HepG2 (cell line): ENCODE measurements at regions not wholly inside any gene's neighbourhood (a gene's known extent, or its start where the extent isn't known, plus 50 kb on each side); places are given as distances from the start of the nearest gene placed in this dataset.
A peak's percentile ranks its signal among the peaks of the same experiment; 100 is the strongest.

Experiments used
- BORCS8-MEF2B ChIP-seq: sonication (generic); formaldehyde crosslinking; IDR thresholded peaks from 2 replicates; pipeline ENCODE4 v1.8.0; 2022; ENCODE audit warnings: mild to moderate bottlenecking, missing genetic modification reagents
- MIER3 ChIP-seq: IDR thresholded peaks from 2 replicates; pipeline ENCODE4 v1.6.1; 2016; ENCODE audit warnings: missing compliant biosample characterization, borderline replicate concordance
- SNAI1 ChIP-seq: sonication (generic); formaldehyde crosslinking; IDR thresholded peaks from 2 replicates; pipeline ENCODE4 v1.5.0; 2020; ENCODE audit warnings: mild to moderate bottlenecking, missing genetic modification reagents, borderline replicate concordance
- SNAPC2 ChIP-seq: sonication (generic); formaldehyde crosslinking; IDR thresholded peaks from 2 replicates; pipeline ENCODE4 v1.8.1; 2022; ENCODE audit warnings: mild to moderate bottlenecking, missing genetic modification reagents
- TMF1 ChIP-seq: sonication (generic); formaldehyde crosslinking; IDR thresholded peaks from 2 replicates; pipeline ENCODE4 v1.8.1; 2022; ENCODE audit warnings: low read depth, missing genetic modification reagents
- ZMYM2 ChIP-seq: sonication (generic); formaldehyde crosslinking; IDR thresholded peaks from 2 replicates; pipeline ENCODE4 v1.8.0; 2022; ENCODE audit warnings: mild to moderate bottlenecking, missing genetic modification reagents
- ZNF768 ChIP-seq: sonication (generic); formaldehyde crosslinking; IDR thresholded peaks from 2 replicates; pipeline ENCODE4 v1.4.0; 2020; ENCODE audit warnings: missing genetic modification reagents
- TF ChIP-seq, protein P1 (sequence below): sonication (generic); formaldehyde crosslinking; IDR thresholded peaks from 2 replicates; pipeline ENCODE4 v1.4.0; 2020; ENCODE audit warnings: missing genetic modification reagents
- TF ChIP-seq, protein P2 (sequence below), 2 experiments: sonication (generic) in 1 of 2; formaldehyde crosslinking in 1 of 2; IDR thresholded peaks; 2 replicates each; pipeline versions ENCODE4 v1.4.0 to v1.6.1; 2018 to 2020; ENCODE audit warnings: missing genetic modification reagents in 2 of 2, borderline replicate concordance in 1 of 2, low read depth in 1 of 2, mild to moderate bottlenecking in 1 of 2, missing biosample characterization in 1 of 2
- TF ChIP-seq, protein P3 (sequence below): sonication (generic); formaldehyde crosslinking; IDR thresholded peaks from one replicate; pipeline ENCODE4 v1.5.1; 2020; ENCODE audit warnings: mild to moderate bottlenecking, missing genetic modification reagents; ENCODE audit errors: not compliant biosample characterization

DNA sequence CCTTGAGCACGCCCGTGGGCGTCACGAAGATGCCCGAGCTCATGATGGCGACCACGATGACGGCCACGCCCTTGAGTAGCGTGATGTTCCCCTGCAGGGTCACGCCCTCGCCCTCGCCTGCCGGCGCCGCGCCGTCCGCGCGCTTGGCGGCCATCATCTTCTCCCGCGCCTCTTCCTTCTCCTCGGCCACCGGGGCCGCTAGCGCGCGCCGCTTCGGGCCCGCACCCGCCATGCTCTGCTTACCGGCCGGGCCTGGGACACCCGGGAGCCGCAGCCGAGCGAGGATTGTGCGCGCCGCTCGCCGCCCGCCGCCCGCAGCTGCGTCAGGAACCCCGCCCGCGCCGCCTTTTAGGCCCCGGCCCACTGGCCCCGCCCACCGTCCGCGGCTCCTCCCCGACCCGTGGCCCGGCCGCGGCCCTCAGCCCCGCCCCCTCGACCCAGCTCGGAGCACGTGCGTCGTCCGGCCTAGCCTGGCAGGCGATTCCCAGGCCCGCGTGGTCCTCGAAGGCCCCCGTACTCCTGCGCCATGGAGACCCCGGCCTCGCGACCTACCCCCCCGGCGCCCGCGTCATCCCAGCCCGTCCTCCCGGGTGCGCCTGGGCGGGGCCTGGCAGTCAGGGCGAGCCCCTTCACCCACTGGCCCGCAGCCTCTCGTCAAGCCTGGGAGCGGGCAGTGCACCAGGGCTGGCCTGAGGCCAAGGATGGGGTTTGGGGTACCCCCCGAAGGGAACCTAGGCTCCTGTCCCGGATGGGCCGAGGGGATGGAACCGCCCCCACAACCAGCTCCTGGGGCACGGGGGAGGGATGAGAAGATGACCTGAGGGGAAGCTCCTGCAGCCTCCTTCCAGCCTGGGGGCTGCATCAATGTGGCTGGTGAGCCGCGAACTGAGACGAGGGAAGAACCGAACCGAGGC lies 79.0 kb upstream of the METTL9 start (continued):
- TF ChIP-seq, protein P1, sequence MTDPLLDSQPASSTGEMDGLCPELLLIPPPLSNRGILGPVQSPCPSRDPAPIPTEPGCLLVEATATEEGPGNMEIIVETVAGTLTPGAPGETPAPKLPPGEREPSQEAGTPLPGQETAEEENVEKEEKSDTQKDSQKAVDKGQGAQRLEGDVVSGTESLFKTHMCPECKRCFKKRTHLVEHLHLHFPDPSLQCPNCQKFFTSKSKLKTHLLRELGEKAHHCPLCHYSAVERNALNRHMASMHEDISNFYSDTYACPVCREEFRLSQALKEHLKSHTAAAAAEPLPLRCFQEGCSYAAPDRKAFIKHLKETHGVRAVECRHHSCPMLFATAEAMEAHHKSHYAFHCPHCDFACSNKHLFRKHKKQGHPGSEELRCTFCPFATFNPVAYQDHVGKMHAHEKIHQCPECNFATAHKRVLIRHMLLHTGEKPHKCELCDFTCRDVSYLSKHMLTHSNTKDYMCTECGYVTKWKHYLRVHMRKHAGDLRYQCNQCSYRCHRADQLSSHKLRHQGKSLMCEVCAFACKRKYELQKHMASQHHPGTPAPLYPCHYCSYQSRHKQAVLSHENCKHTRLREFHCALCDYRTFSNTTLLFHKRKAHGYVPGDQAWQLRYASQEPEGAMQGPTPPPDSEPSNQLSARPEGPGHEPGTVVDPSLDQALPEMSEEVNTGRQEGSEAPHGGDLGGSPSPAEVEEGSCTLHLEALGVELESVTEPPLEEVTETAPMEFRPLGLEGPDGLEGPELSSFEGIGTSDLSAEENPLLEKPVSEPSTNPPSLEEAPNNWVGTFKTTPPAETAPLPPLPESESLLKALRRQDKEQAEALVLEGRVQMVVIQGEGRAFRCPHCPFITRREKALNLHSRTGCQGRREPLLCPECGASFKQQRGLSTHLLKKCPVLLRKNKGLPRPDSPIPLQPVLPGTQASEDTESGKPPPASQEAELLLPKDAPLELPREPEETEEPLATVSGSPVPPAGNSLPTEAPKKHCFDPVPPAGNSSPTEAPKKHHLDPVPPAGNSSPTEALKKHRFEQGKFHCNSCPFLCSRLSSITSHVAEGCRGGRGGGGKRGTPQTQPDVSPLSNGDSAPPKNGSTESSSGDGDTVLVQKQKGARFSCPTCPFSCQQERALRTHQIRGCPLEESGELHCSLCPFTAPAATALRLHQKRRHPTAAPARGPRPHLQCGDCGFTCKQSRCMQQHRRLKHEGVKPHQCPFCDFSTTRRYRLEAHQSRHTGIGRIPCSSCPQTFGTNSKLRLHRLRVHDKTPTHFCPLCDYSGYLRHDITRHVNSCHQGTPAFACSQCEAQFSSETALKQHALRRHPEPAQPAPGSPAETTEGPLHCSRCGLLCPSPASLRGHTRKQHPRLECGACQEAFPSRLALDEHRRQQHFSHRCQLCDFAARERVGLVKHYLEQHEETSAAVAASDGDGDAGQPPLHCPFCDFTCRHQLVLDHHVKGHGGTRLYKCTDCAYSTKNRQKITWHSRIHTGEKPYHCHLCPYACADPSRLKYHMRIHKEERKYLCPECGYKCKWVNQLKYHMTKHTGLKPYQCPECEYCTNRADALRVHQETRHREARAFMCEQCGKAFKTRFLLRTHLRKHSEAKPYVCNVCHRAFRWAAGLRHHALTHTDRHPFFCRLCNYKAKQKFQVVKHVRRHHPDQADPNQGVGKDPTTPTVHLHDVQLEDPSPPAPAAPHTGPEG, result peak; percentile 95
- TF ChIP-seq SNAI1, result peak; percentile 94; the same call in 1 of the 2 replicates
- TF ChIP-seq, protein P2, sequence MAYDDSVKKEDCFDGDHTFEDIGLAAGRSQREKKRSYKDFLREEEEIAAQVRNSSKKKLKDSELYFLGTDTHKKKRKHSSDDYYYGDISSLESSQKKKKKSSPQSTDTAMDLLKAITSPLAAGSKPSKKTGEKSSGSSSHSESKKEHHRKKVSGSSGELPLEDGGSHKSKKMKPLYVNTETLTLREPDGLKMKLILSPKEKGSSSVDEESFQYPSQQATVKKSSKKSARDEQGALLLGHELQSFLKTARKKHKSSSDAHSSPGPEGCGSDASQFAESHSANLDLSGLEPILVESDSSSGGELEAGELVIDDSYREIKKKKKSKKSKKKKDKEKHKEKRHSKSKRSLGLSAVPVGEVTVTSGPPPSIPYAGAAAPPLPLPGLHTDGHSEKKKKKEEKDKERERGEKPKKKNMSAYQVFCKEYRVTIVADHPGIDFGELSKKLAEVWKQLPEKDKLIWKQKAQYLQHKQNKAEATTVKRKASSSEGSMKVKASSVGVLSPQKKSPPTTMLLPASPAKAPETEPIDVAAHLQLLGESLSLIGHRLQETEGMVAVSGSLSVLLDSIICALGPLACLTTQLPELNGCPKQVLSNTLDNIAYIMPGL (CRISPR knock-in tag; IDR thresholded peaks at IDR 0.05; ENCODE audit: borderline replicate concordance in 1 of 2, low read depth in 1 of 2), result peak; percentile 30 to 96; a peak in 3 of 4 replicates
- peak; percentile 98 for TF ChIP-seq SNAPC2 (CRISPR knock-in tag)
- peak; percentile 83; the same call in 1 of the 2 replicates for TF ChIP-seq ZMYM2 (CRISPR knock-in tag)
- TF ChIP-seq ZNF768 (CRISPR knock-in tag), result peak; percentile 82
- TF ChIP-seq BORCS8-MEF2B (CRISPR knock-in tag), result peak; percentile 98
- TF ChIP-seq, protein P3, sequence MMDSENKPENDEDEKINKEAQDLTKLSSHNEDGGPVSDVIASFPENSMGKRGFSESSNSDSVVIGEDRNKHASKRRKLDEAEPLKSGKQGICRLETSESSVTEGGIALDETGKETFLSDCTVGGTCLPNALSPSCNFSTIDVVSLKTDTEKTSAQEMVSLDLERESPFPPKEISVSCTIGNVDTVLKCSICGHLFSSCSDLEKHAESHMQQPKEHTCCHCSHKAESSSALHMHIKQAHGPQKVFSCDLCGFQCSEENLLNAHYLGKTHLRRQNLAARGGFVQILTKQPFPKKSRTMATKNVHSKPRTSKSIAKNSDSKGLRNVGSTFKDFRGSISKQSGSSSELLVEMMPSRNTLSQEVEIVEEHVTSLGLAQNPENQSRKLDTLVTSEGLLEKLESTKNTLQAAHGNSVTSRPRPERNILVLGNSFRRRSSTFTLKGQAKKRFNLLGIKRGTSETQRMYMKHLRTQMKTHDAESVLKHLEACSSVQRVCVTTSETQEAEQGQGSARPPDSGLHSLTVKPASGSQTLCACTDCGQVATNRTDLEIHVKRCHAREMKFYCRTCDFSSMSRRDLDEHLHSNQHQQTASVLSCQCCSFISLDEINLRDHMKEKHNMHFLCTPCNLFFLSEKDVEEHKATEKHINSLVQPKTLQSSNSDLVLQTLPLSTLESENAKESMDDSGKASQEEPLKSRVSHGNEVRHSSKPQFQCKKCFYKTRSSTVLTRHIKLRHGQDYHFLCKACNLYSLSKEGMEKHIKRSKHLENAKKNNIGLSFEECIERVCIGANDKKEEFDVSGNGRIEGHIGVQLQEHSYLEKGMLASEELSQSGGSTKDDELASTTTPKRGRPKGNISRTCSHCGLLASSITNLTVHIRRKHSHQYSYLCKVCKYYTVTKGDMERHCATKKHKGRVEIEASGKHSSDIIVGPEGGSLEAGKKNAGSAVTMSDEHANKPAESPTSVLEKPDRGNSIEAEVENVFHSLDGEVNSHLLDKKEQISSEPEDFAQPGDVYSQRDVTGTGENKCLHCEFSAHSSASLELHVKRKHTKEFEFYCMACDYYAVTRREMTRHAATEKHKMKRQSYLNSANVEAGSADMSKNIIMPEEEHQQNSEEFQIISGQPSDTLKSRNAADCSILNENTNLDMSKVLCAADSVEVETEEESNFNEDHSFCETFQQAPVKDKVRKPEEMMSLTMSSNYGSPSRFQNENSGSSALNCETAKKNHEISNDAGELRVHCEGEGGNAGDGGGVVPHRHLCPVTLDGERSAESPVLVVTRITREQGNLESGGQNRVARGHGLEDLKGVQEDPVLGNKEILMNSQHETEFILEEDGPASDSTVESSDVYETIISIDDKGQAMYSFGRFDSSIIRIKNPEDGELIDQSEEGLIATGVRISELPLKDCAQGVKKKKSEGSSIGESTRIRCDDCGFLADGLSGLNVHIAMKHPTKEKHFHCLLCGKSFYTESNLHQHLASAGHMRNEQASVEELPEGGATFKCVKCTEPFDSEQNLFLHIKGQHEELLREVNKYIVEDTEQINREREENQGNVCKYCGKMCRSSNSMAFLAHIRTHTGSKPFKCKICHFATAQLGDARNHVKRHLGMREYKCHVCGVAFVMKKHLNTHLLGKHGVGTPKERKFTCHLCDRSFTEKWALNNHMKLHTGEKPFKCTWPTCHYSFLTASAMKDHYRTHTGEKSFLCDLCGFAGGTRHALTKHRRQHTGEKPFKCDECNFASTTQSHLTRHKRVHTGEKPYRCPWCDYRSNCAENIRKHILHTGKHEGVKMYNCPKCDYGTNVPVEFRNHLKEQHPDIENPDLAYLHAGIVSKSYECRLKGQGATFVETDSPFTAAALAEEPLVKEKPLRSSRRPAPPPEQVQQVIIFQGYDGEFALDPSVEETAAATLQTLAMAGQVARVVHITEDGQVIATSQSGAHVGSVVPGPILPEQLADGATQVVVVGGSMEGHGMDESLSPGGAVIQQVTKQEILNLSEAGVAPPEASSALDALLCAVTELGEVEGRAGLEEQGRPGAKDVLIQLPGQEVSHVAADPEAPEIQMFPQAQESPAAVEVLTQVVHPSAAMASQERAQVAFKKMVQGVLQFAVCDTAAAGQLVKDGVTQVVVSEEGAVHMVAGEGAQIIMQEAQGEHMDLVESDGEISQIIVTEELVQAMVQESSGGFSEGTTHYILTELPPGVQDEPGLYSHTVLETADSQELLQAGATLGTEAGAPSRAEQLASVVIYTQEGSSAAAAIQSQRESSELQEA (CRISPR knock-in tag), result peak; percentile 90
- peak; percentile 100 for TF ChIP-seq TMF1
- TF ChIP-seq MIER3 (CRISPR knock-in tag), result peak; percentile 100
